H9 (cell line): ENCODE measurements at regions not wholly inside any gene's neighbourhood (a gene's known extent, or its start where the extent isn't known, plus 50 kb on each side); places are given as distances from the start of the nearest gene placed in this dataset.

ENCODE experiments used
- DNase-seq: peaks from one replicate; pipeline ENCODE4 v3.0.0-alpha.2; 2017
- H2AFZ ChIP-seq: one replicate; pipeline ENCODE4 v1.6.1; 2013; ENCODE audit warnings: mild to moderate bottlenecking, low read length, control low read depth, moderate library complexity
- H2AK5ac ChIP-seq: 2 replicates; pipeline ENCODE4 v1.6.1; 2013; ENCODE audit warnings: low read length, control low read depth, mixed read lengths; ENCODE audit not compliant: insufficient read length
- H2BK120ac ChIP-seq: one replicate; pipeline ENCODE4 v1.6.1; 2013; ENCODE audit warnings: low read depth, mild to moderate bottlenecking, low read length, control low read depth, inconsistent platforms; ENCODE audit not compliant: poor library complexity, severe bottlenecking
- H2BK12ac ChIP-seq: 2 replicates; pipeline ENCODE4 v1.6.1; 2013; ENCODE audit warnings: low read length, control low read depth, mixed read lengths, low read depth; ENCODE audit not compliant: insufficient read length
- H2BK15ac ChIP-seq: 2 replicates; pipeline ENCODE4 v1.6.1; 2013; ENCODE audit warnings: low read depth, low read length, control low read depth
- H2BK20ac ChIP-seq: one replicate; pipeline ENCODE4 v1.6.1; 2013; ENCODE audit warnings: low read depth, mild to moderate bottlenecking, low read length, control low read depth, inconsistent platforms; ENCODE audit not compliant: poor library complexity, severe bottlenecking
- H2BK5ac ChIP-seq: 2 replicates; pipeline ENCODE4 v1.6.1; 2013; ENCODE audit warnings: low read length, control low read depth, mixed read lengths; ENCODE audit not compliant: insufficient read length
- H3K14ac ChIP-seq: 2 replicates; pipeline ENCODE4 v1.6.1; 2013; ENCODE audit warnings: low read length, control low read depth; ENCODE audit not compliant: insufficient read depth
- H3K18ac ChIP-seq: 2 replicates; pipeline ENCODE4 v1.6.1; 2013; ENCODE audit warnings: low read depth, mild to moderate bottlenecking, mixed read lengths, low read length, control low read depth; ENCODE audit not compliant: insufficient read length
- H3K23ac ChIP-seq: 2 replicates; pipeline ENCODE4 v1.6.1; 2013; ENCODE audit warnings: low read length, control low read depth, mixed read lengths, low read depth; ENCODE audit not compliant: insufficient read length
- H3K23me2 ChIP-seq: 2 replicates; pipeline ENCODE4 v1.6.1; 2013; ENCODE audit warnings: low read depth, mild to moderate bottlenecking, mixed read lengths, low read length, control low read depth; ENCODE audit not compliant: insufficient read length, poor library complexity, severe bottlenecking
- H3K27ac ChIP-seq: 2 replicates; pipeline ENCODE4 v1.5.1; 2013; ENCODE audit warnings: low read length, control low read depth, mixed read lengths, low read depth; ENCODE audit not compliant: insufficient read length
- H3K27me3 ChIP-seq: 2 replicates; pipeline ENCODE4 v1.6.1; 2013; ENCODE audit warnings: low read length, control low read depth, inconsistent platforms; ENCODE audit not compliant: insufficient read depth
- H3K4ac ChIP-seq: 2 replicates; pipeline ENCODE4 v1.6.1; 2013; ENCODE audit warnings: low read depth, mild to moderate bottlenecking, control low read depth, inconsistent platforms, low read length, moderate library complexity
- H3K4me1 ChIP-seq: 2 replicates; pipeline ENCODE4 v1.6.1; 2013; ENCODE audit warnings: low read length, control low read depth, inconsistent platforms; ENCODE audit not compliant: insufficient read depth
- H3K4me2 ChIP-seq: 2 replicates; pipeline ENCODE4 v1.6.1; 2013; ENCODE audit warnings: low read length, control low read depth, mixed read lengths; ENCODE audit not compliant: insufficient read length, insufficient read depth
- H3K56ac ChIP-seq: 2 replicates; pipeline ENCODE4 v1.6.1; 2013; ENCODE audit warnings: low read depth, mild to moderate bottlenecking, mixed read lengths, low read length, control low read depth; ENCODE audit not compliant: insufficient read length
- H3K79me1 ChIP-seq: 2 replicates; pipeline ENCODE4 v1.6.1; 2013; ENCODE audit warnings: low read depth, mild to moderate bottlenecking, moderate library complexity, low read length, control low read depth, inconsistent platforms; ENCODE audit not compliant: insufficient read depth, poor library complexity, severe bottlenecking
- H3K79me2 ChIP-seq: 2 replicates; pipeline ENCODE4 v1.6.1; 2013; ENCODE audit warnings: low read length, control low read depth, inconsistent platforms; ENCODE audit not compliant: insufficient read depth
- H3K9ac ChIP-seq: 2 replicates; pipeline ENCODE4 v1.6.1; 2013; ENCODE audit warnings: low read length, control low read depth, mixed read lengths; ENCODE audit not compliant: insufficient read length; ENCODE audit errors: extremely low read depth
- H3K9me3 ChIP-seq: one replicate; pipeline ENCODE4 v1.6.1; 2013; ENCODE audit warnings: low read depth, low read length, inconsistent platforms; ENCODE audit not compliant: control insufficient read depth
- H3T11ph ChIP-seq: one replicate; pipeline ENCODE4 v1.6.1; 2013; ENCODE audit warnings: mild to moderate bottlenecking, low read length, control low read depth, inconsistent platforms
- H4K20me1 ChIP-seq: one replicate; pipeline ENCODE4 v1.6.1; 2013; ENCODE audit not compliant: control insufficient read depth, insufficient read length, insufficient read depth
- H4K5ac ChIP-seq: 2 replicates; pipeline ENCODE4 v1.6.1; 2013; ENCODE audit warnings: low read depth, mild to moderate bottlenecking, mixed read lengths, low read length, control low read depth; ENCODE audit not compliant: insufficient read length
- H4K8ac ChIP-seq: replicated peaks from 2 replicates; pipeline ENCODE4 v1.6.1; 2013; ENCODE audit warnings: low read length, control low read depth, mixed read lengths, low read depth; ENCODE audit not compliant: insufficient read length
- H4K91ac ChIP-seq: 2 replicates; pipeline ENCODE4 v1.6.1; 2013; ENCODE audit warnings: low read depth, mild to moderate bottlenecking, moderate library complexity, mixed read lengths, low read length, control low read depth; ENCODE audit not compliant: insufficient read length
- H3K27ac Mint-ChIP-seq, 3 experiments: 2 replicates in 2 of 3; 3 replicates in 1 of 3; pipeline ENCODE4 v1.8.0; 2020 to 2021; ENCODE audit warnings: mixed read lengths in 3 of 3, mild to moderate bottlenecking in 1 of 3, moderate library complexity in 1 of 3
- H3K27me3 Mint-ChIP-seq: 2 replicates; pipeline ENCODE4 v1.8.0; 2021; ENCODE audit warnings: low read depth, mild to moderate bottlenecking, moderate library complexity, mixed read lengths
- H3K36me3 Mint-ChIP-seq, 3 experiments: 2 replicates in 2 of 3; 3 replicates in 1 of 3; pipeline ENCODE4 v1.8.0; 2020 to 2021; ENCODE audit warnings: low read depth in 3 of 3, mixed read lengths in 3 of 3; ENCODE audit not compliant: insufficient read depth in 1 of 3
- H3K4me1 Mint-ChIP-seq, 2 experiments: 2 replicates each; pipeline ENCODE4 v1.8.0; 2020; ENCODE audit warnings: mixed read lengths in 2 of 2
- H3K4me3 Mint-ChIP-seq, 2 experiments: 2 replicates in 1 of 2; 3 replicates in 1 of 2; pipeline ENCODE4 v1.8.0; 2020 to 2021; ENCODE audit warnings: mild to moderate bottlenecking in 2 of 2, mixed read lengths in 2 of 2, moderate library complexity in 1 of 2
- H3K9me3 Mint-ChIP-seq, 2 experiments: 2 replicates in 1 of 2; 3 replicates in 1 of 2; pipeline ENCODE4 v1.8.0; 2020; ENCODE audit warnings: mild to moderate bottlenecking in 2 of 2, mixed read lengths in 2 of 2, moderate library complexity in 1 of 2
- WGBS: extraction: QIAGEN DNeasy Blood & Tissue Kit; methylation state at CpG from one replicate; pipeline ENCODE4 v1.1.7; 2013; ENCODE audit warnings: missing lambda C conversion rate, low lambda C conversion rate, mixed read lengths; ENCODE audit not compliant: insufficient read length; ENCODE audit errors: extremely low coverage; 5-methylcytosine and 5-hydroxymethylcytosine counted together
- TF ChIP-seq, protein P1 (sequence below): fragments of 200-600 bp; sonication (generic); conservative IDR thresholded peaks from 3 replicates; pipeline ENCODE4 v1.8.0; 2021; ENCODE audit warnings: antibody characterized with exemption, mild to moderate bottlenecking

DNA sequence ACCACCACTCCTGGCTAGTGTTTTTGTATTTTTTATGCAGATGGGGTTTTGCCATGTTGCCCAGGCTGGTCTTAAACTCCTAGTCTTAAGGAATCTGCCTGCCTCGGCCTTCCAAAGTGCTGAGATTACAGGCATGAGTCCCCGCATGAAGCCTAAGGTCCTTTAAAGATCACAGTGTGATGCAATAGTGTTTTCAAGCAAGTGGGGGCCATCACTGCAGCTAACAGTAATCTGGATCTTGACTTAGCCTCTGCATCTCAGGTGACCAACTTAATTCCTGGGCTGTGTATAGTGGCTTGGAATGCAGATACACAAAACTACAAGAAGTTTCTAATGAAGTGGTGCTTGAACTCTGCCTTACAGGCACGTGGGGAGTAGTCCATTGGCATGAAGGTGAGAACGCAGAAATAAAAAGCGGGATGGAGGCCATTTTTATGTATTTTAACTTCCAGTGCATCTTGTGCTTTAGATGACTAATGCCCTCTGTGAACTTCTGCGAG, 334.4 kb upstream of the SPRED2 start:
- Histone ChIP-seq H2AK5ac (no peak overlapping the region), H2BK12ac (no peak overlapping the region), H4K91ac (no peak overlapping the region), H3K56ac (no peak overlapping the region), H3K23me2 (no peaks in the 10 kb centered on the region), H3K9me3 (no peaks in the 10 kb centered on the region), H3K23ac (no peak overlapping the region), H2BK120ac (no peak overlapping the region), H3K4me1 (no peaks in the 10 kb centered on the region), H3K14ac (no peak overlapping the region), H3K9ac (no peak overlapping the region), H4K20me1 (no peaks in the 10 kb centered on the region), H3T11ph (no peak overlapping the region), H2BK15ac (no peak overlapping the region), H4K5ac (no peak overlapping the region), H3K27me3 (no peaks in the 10 kb centered on the region), H2AFZ (no peak overlapping the region), H3K4me2 (no peak overlapping the region), H3K79me1 (no peaks in the 10 kb centered on the region), H2BK20ac (no peak overlapping the region), H3K79me2 (no peaks in the 10 kb centered on the region), H3K18ac (no peak overlapping the region), H4K8ac (no peak overlapping the region), H2BK5ac (no peak overlapping the region), H3K27ac (no peak overlapping the region), H3K4ac (no peak overlapping the region)
- Mint-ChIP-seq H3K4me1 (peaks cover 0 to 2% of the 10 kb centered on the region in 2 experiments; a peak in 1 of 4 replicates), H3K27ac (no peak overlapping the region), H3K36me3 (no peaks in the 10 kb centered on the region), H3K9me3 (peaks cover 0 to 5% of the 10 kb centered on the region in 2 experiments; a peak in 1 of 5 replicates), H3K4me3 (no peak overlapping the region), H3K27me3 (peaks cover 2% of the 10 kb centered on the region; the same call in 1 of the 2 replicates)
- TF ChIP-seq, protein P1, sequence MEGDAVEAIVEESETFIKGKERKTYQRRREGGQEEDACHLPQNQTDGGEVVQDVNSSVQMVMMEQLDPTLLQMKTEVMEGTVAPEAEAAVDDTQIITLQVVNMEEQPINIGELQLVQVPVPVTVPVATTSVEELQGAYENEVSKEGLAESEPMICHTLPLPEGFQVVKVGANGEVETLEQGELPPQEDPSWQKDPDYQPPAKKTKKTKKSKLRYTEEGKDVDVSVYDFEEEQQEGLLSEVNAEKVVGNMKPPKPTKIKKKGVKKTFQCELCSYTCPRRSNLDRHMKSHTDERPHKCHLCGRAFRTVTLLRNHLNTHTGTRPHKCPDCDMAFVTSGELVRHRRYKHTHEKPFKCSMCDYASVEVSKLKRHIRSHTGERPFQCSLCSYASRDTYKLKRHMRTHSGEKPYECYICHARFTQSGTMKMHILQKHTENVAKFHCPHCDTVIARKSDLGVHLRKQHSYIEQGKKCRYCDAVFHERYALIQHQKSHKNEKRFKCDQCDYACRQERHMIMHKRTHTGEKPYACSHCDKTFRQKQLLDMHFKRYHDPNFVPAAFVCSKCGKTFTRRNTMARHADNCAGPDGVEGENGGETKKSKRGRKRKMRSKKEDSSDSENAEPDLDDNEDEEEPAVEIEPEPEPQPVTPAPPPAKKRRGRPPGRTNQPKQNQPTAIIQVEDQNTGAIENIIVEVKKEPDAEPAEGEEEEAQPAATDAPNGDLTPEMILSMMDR = no peak
- no CpG with 5 or more reads among the region's 6 CpGs for WGBS
- DNase-seq = no peak
